ENCODE measurements at regions not wholly inside any gene's neighbourhood (a gene's known extent, or its start where the extent isn't known, plus 50 kb on each side); places are given as distances from the start of the nearest gene placed in this dataset.

- TF ChIP-seq CTCF (conservative IDR thresholded peaks at IDR 0.05; ENCODE audit: low read depth, low read length) (no peak), EZH2phosphoT487 (IDR thresholded peaks at IDR 0.05; ENCODE audit: borderline replicate concordance, low read length) (no peak), EZH2 (IDR thresholded peaks at IDR 0.05; ENCODE audit: low read length, unreplicated experiment) (no peak)
Measured at GRCh38 chr12:42969355-42969754, 379.8 kb upstream of the PRICKLE1 start.

Data from PC-3 (cell line).